ENCODE measurements at regions not wholly inside any gene's neighbourhood (a gene's known extent, or its start where the extent isn't known, plus 50 kb on each side); places are given as distances from the start of the nearest gene placed in this dataset.

GRCh38 chr15:70217226-70218160 lies 119.8 kb upstream of the TLE3 start:
- no peaks in the 10 kb centered on the region for H3K36me3 Mint-ChIP-seq (ENCODE audit: insufficient read depth in 1 of 3, low read depth in 3 of 3)
- Histone ChIP-seq H3K4me1 (ENCODE audit: insufficient read depth, low read length) (no peaks in the 10 kb centered on the region), H2BK5ac (ENCODE audit: insufficient read length, low read length) (no peak overlapping the region), H4K8ac (replicated peaks; ENCODE audit: insufficient read length, low read depth, low read length) (no peak overlapping the region), H4K20me1 (ENCODE audit: control insufficient read depth, insufficient read depth, insufficient read length) (no peaks in the 10 kb centered on the region), H3K27me3 (ENCODE audit: insufficient read depth, low read length) (no peaks in the 10 kb centered on the region), H3K18ac (ENCODE audit: insufficient read length, low read depth, low read length) (no peak overlapping the region), H2BK12ac (ENCODE audit: insufficient read length, low read depth, low read length) (no peak overlapping the region), H3K9me3 (ENCODE audit: control insufficient read depth, low read depth, low read length) (no peaks in the 10 kb centered on the region), H2BK15ac (ENCODE audit: low read depth, low read length) (no peak overlapping the region), H4K91ac (ENCODE audit: insufficient read length, low read depth, low read length) (no peak overlapping the region), H3K14ac (ENCODE audit: insufficient read depth, low read length) (no peak overlapping the region), H3K23ac (ENCODE audit: insufficient read length, low read depth, low read length) (no peak overlapping the region), H3K4ac (ENCODE audit: low read depth, low read length) (no peak overlapping the region), H3K79me1 (ENCODE audit: insufficient read depth, low read depth, low read length, poor library complexity, severe bottlenecking) (no peaks in the 10 kb centered on the region), H3T11ph (ENCODE audit: low read length) (no peak overlapping the region), H3K4me2 (ENCODE audit: insufficient read depth, insufficient read length, low read length) (no peak overlapping the region), H3K27ac (ENCODE audit: insufficient read length, low read depth, low read length) (no peak overlapping the region), H2AFZ (ENCODE audit: low read length) (no peak overlapping the region), H3K56ac (ENCODE audit: insufficient read length, low read depth, low read length) (no peak overlapping the region), H3K79me2 (ENCODE audit: insufficient read depth, low read length) (no peaks in the 10 kb centered on the region), H2BK120ac (ENCODE audit: low read depth, low read length, poor library complexity, severe bottlenecking) (no peak overlapping the region), H4K5ac (ENCODE audit: insufficient read length, low read depth, low read length) (no peak overlapping the region), H3K23me2 (ENCODE audit: insufficient read length, low read depth, low read length, poor library complexity, severe bottlenecking) (no peaks in the 10 kb centered on the region), H2AK5ac (ENCODE audit: insufficient read length, low read length) (no peak overlapping the region), H3K9ac (ENCODE audit: extremely low read depth, insufficient read length, low read length) (no peak overlapping the region), H2BK20ac (ENCODE audit: low read depth, low read length, poor library complexity, severe bottlenecking) (no peak overlapping the region)
- H3K9me3 Mint-ChIP-seq = no peaks in the 10 kb centered on the region
- H3K4me3 Mint-ChIP-seq = no peak overlapping the region
- WGBS (ENCODE audit: extremely low coverage, insufficient read length, low lambda C conversion rate) = no CpG with 5 or more reads among the region's 7 CpGs
- no peak overlapping the region; a peak in 1 of 7 replicates for H3K27ac Mint-ChIP-seq
- TF ChIP-seq, protein P1, sequence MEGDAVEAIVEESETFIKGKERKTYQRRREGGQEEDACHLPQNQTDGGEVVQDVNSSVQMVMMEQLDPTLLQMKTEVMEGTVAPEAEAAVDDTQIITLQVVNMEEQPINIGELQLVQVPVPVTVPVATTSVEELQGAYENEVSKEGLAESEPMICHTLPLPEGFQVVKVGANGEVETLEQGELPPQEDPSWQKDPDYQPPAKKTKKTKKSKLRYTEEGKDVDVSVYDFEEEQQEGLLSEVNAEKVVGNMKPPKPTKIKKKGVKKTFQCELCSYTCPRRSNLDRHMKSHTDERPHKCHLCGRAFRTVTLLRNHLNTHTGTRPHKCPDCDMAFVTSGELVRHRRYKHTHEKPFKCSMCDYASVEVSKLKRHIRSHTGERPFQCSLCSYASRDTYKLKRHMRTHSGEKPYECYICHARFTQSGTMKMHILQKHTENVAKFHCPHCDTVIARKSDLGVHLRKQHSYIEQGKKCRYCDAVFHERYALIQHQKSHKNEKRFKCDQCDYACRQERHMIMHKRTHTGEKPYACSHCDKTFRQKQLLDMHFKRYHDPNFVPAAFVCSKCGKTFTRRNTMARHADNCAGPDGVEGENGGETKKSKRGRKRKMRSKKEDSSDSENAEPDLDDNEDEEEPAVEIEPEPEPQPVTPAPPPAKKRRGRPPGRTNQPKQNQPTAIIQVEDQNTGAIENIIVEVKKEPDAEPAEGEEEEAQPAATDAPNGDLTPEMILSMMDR (conservative IDR thresholded peaks at IDR 0.05) = no peak
- DNase-seq = no peak
- H3K27me3 Mint-ChIP-seq (ENCODE audit: low read depth) = peaks cover 2% of the 10 kb centered on the region
- peaks cover 25 to 35% of the 10 kb centered on the region in 2 experiments for H3K4me1 Mint-ChIP-seq
